GM18502 (cell line): ENCODE measurements at regions not wholly inside any gene's neighbourhood (a gene's known extent, or its start where the extent isn't known, plus 50 kb on each side); places are given as distances from the start of the nearest gene placed in this dataset.
"Not testable (repeated sequence)": the region's sequence is repeated elsewhere in the genome, so short reads cannot be mapped to it uniquely, and the experiment has no call there.

Source experiments
- ATAC-seq: cut with Tn5 transposase; IDR thresholded peaks from one replicate; pipeline ENCODE4 v1.9.1; 2021; ENCODE audit warnings: mild to moderate bottlenecking; ENCODE audit not compliant: unreplicated experiment, poor library complexity

- ATAC-seq, result no peak
These were observed 169.1 kb upstream of the FUT9 start for GRCh38 chr6:95846652-95847051.

- no peak for ATAC-seq
These were observed 168.7 kb upstream of the FUT9 start for GRCh38 chr6:95847061-95847460.

DNA sequence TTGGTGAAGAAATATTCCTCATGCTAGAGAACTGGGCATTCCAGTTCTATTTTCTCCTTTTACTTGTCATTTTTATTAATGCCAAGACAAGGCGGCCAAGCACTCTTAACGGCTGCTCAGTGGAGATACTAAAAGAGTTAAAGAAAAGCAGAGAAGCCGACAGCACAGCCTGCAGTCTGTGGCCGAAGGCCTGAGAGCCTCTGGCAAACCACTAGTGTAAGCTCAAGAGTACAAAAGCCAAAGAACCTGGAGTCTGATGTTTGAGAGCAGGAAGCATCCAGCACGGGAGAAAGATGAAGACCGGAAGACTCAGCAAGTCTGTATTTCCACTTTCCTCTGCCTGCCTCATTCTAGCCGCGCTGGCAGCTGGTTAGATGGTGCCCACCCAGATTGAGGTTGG is 167.1 kb upstream of the FUT9 start:
- ATAC-seq, result no peak

DNA sequence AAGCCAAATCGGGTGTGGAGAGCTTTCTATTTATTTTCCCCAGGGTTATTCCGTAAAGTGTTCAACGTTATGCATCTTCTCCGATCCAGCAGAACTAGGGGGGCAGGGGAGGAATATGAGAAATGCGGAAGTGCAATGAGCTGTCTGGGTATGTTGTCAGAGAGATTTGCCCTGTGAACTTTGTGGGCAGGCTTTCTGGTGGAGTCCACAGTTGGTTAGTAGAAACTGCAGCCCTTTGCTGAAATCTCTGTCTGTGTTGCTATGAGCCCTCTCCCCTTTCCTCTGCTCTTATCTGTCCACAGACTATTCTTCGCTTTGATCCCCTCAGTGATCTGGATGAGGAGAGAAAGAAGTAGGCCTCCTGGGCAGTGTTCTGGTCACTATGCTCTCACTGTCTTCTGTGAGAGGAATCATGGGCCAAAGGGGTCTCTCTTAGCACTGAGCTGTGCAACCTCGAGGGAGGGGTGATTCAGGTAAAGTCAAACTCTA is 158.9 kb upstream of the FUT9 start:
- no peak for ATAC-seq

GRCh38 chr6:95865857-95866256 is 149.9 kb upstream of the FUT9 start:
- ATAC-seq, result no peak

GRCh38 chr6:95866732-95867131 is 149.0 kb upstream of the FUT9 start:
- peak; percentile 67 for ATAC-seq

- no peak for ATAC-seq
These were observed 148.6 kb upstream of the FUT9 start for GRCh38 chr6:95867205-95867604.

DNA sequence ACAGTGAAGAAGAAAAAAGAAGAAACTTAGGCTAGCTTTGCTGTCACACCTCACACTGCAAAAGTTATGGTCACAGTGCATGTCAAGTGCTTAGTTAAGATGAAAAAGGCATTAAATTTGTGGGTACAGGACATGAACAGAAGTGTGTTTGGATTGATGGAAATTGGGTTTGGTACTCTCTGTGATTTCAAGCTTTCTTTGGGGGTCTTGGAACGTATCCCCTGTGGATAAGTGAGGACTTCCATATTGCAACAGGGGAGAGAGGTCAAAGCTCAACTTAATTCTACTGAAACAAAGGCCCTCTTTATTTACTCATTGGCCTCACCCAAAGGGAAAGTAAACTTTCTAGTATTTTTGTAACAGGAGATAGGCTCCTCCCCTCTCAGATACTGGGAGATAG is 138.3 kb upstream of the FUT9 start:
- no peak for ATAC-seq

GRCh38 chr6:95879856-95880255 is 135.9 kb upstream of the FUT9 start:
- no peak for ATAC-seq

DNA sequence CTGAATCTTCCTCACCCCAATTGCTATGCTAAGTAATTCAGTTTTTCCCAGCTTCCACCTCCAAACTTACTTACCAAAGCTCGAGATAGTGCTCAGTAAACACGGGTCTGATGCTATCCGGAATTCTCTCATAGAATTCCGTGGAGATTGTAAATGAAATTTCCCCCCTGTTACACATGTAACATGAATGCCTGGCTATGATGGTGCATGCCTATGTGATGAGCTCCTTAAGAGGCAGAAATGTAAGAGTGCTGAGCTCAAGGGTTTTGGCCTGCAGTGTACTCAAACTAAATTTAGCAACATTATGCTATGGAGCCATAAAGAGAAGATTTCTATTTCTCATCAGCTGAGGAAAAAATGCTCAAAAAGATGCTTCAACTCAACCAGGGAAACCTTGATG is 133.4 kb upstream of the FUT9 start:
- no peak for ATAC-seq

DNA sequence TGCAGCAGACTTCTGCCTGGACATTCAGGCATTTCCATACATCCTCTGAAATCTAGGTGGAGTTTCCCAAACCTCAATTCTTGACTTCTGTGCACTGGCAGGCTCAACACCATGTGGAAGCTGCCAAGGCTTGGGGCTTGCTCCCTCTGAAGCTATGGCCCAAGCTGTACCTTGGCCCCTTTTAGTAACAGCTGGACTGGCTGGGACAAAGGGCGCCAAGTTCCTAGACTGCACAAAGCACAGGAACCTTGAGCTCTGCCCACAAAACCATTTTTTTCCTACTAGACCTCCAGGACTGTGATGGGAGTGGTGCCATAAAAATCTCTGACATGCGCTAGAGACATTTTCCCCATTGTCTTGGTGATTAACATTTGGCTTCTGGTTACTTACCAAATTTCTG is 127.1 kb upstream of the FUT9 start:
- ATAC-seq, result not testable (repeated sequence)

GRCh38 chr6:95905132-95905531 is 110.6 kb upstream of the FUT9 start:
- no peak for ATAC-seq

- ATAC-seq, result no peak
These were observed 98.7 kb upstream of the FUT9 start for GRCh38 chr6:95917034-95917433.

GRCh38 chr6:95923518-95923917 is 92.3 kb upstream of the FUT9 start:
- ATAC-seq, result peak; percentile 70

DNA sequence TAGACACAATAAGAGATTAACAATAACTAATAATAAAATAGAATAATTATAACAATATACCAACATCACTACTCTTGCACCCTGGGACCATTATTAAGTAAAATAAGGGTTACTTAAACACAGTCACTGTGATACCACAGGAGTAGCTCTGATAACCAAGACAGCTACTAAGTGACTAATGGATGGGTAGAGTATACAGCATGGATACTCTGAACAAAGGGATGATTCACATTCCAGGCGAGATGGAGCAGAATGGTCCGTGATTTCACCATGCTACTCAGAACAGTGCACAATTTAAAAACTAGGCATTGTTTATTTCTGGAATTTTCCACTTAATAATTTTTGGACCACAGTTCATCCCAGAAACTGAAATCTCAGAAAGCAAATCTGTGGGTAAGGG is 80.0 kb upstream of the FUT9 start:
- no peak for ATAC-seq

DNA sequence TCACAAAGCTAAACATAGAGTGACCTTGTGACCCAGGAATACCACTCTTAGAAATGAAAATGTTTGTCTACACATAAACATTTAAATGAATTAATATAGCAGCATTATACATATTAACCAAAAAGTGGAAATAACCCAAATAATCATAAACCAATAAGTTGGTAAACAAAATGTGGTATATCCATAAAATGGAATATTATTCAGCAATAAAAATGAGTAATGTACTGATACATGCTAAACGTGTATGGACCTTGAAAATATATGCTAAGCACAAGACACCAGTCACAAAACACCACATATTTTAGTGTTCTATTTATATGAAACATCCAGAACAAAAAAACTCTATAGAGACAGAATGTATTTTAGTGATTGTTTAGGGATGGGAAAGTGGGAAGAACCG is 68.9 kb upstream of the FUT9 start:
- no peak for ATAC-seq

- ATAC-seq, result no peak
These were observed 67.5 kb upstream of the FUT9 start for GRCh38 chr6:95948324-95948723.

DNA sequence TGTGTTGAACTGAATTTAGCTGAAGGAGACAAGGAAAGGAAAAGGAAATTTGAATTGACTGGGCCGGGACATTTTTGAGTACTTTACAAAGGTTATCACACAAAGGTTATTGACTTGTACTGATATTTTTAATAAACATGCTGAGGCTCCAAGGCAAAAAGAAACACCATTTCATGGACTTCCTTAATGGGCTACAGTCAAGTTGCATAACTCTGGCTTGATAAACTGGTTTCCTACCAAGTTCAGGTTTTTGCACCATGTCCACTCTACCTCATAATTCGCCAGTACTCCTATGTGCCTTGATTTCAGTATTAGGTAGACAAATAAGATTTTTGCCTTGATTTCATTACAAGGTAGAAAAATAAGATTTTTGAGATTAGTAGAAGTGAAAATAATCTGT is 65.8 kb upstream of the FUT9 start:
- no peak for ATAC-seq

- no peak for ATAC-seq
These were observed 57.1 kb upstream of the FUT9 start for GRCh38 chr6:95958686-95959085.

GRCh38 chr6:95959261-95959660 is 56.5 kb upstream of the FUT9 start:
- no peak for ATAC-seq
